Activated naive CD4-positive, alpha-beta T cell treated with anti-CD3 and anti-CD28 coated beads, Interleukin-2, amount 50 U/mL, for 24 hours (primary cell): ENCODE measurements at regions not wholly inside any gene's neighbourhood (a gene's known extent, or its start where the extent isn't known, plus 50 kb on each side); places are given as distances from the start of the nearest gene placed in this dataset.

Experiments
- H3K27ac Mint-ChIP-seq: one replicate; pipeline ENCODE4 v1.8.0; 2021; ENCODE audit warnings: mild to moderate bottlenecking, mixed read lengths
- H3K27me3 Mint-ChIP-seq: one replicate; pipeline ENCODE4 v1.8.0; 2021; ENCODE audit warnings: mixed read lengths
- H3K36me3 Mint-ChIP-seq: one replicate; pipeline ENCODE4 v1.8.0; 2021; ENCODE audit warnings: mixed read lengths
- H3K4me1 Mint-ChIP-seq: one replicate; pipeline ENCODE4 v1.8.0; 2021; ENCODE audit warnings: mixed read lengths
- H3K4me3 Mint-ChIP-seq: one replicate; pipeline ENCODE4 v1.8.0; 2021; ENCODE audit warnings: mild to moderate bottlenecking, mixed read lengths
- H3K9me3 Mint-ChIP-seq: one replicate; pipeline ENCODE4 v1.8.0; 2021; ENCODE audit warnings: mixed read lengths

- no peaks in the 10 kb centered on the region for H3K4me1 Mint-ChIP-seq
- H3K27me3 Mint-ChIP-seq: no peaks in the 10 kb centered on the region
- peaks cover 5% of the 10 kb centered on the region for H3K36me3 Mint-ChIP-seq
- H3K9me3 Mint-ChIP-seq: peaks cover 7% of the 10 kb centered on the region
- no peak overlapping the region for H3K27ac Mint-ChIP-seq
- H3K4me3 Mint-ChIP-seq: no peak overlapping the region
Observed at GRCh38 chr3:41129731-41130130, 69.6 kb upstream of the CTNNB1 start.

DNA sequence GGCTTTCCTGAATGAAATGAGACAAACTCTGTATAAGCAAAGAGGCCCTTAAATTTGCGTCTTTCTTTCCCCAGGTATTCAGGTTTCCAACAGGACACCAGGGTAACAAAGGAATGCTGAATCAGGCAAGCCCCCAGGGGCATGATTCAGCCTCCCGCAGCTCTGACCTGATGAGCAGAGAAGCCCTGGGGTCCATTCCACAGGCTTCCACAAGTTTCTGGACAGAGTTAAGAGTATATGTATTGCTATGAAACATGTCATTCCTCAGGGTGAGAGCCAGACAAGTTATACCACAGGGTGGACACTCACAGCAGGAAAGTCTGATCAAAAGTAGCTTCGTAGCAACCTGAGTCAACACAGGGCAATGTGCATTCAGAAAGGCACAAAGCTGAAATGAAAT is 68.1 kb upstream of the CTNNB1 start:
- Mint-ChIP-seq H3K4me1 (no peaks in the 10 kb centered on the region), H3K9me3 (peaks cover 7% of the 10 kb centered on the region), H3K4me3 (no peak overlapping the region), H3K27me3 (no peaks in the 10 kb centered on the region), H3K27ac (no peak overlapping the region), H3K36me3 (peaks cover 5% of the 10 kb centered on the region)

GRCh38 chr3:41137686-41138111 is 61.6 kb upstream of the CTNNB1 start:
- no peaks in the 10 kb centered on the region for H3K27me3 Mint-ChIP-seq
- no peaks in the 10 kb centered on the region for H3K36me3 Mint-ChIP-seq
- H3K4me3 Mint-ChIP-seq: no peak overlapping the region
- no peaks in the 10 kb centered on the region for H3K9me3 Mint-ChIP-seq
- no peak overlapping the region for H3K27ac Mint-ChIP-seq
- peaks cover 12% of the 10 kb centered on the region for H3K4me1 Mint-ChIP-seq

DNA sequence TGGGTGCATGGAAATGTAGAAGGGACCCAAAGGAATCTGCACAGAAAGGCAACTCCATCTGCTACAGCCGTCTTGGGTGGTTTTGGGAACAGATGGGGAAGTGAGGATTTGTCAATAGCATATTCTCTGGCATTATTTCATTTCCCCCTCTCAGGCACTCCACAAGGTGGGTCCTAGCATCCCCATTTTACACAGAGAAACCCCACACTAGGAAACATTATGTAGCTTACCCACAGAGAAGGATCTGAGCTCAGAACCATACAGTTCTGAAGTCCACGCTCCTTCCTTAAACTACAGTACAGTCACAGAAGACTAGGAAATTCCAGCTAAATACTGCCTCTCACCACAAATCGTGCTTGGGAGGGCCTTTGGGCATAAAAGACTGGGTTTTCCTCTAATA is 61.2 kb upstream of the CTNNB1 start:
- H3K9me3 Mint-ChIP-seq: no peaks in the 10 kb centered on the region

DNA sequence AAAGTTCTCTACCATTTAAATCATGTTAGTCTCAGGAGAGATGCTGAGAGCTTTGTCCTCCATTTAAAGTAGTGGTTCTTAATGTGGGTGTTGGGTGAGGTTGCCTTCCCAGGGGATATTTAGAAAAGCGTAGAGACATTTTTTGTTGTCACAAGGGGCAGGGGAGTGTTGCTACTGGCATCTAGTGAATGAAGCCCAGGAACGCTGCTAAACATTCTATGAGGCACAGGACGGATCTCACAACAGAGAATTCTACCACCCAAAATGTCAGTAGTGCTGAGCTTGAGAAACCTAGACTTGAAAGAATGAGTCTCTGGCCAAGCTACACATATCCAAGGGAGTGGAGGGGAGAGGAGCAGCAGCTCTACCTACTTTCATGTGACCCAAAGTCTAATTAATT is 60.7 kb upstream of the CTNNB1 start:
- no peaks in the 10 kb centered on the region for H3K9me3 Mint-ChIP-seq
- H3K4me3 Mint-ChIP-seq: no peak overlapping the region
- no peaks in the 10 kb centered on the region for H3K36me3 Mint-ChIP-seq
- no peaks in the 10 kb centered on the region for H3K27me3 Mint-ChIP-seq
- peaks cover 12% of the 10 kb centered on the region for H3K4me1 Mint-ChIP-seq
- H3K27ac Mint-ChIP-seq: no peak overlapping the region

More for the DNA sequence above, 61.2 kb upstream of the CTNNB1 start:
- H3K27ac Mint-ChIP-seq: no peak overlapping the region
- H3K4me1 Mint-ChIP-seq: peaks cover 12% of the 10 kb centered on the region
- no peaks in the 10 kb centered on the region for H3K36me3 Mint-ChIP-seq
- H3K27me3 Mint-ChIP-seq: no peaks in the 10 kb centered on the region
- no peak overlapping the region for H3K4me3 Mint-ChIP-seq

DNA sequence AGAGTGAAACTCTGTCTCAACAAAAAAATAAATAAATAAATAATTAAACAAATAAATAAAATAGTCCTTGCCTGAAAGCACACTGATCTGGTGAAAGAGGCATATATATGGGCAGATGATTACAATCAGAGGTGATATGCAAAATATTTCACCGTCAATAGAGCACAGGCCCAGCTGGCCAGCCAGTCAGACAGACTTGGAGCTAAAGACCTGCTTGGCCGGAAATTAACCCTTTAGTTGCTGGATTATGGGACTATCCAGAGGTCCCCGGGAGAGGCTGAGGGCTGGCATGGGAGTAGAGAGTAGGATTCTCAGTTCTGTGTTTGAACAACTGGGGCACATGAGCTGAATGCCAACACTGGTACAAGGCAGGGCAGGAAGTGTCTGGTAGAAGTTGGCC is 59.1 kb upstream of the CTNNB1 start:
- no peaks in the 10 kb centered on the region for H3K9me3 Mint-ChIP-seq
- H3K36me3 Mint-ChIP-seq: no peaks in the 10 kb centered on the region
- H3K27me3 Mint-ChIP-seq: no peaks in the 10 kb centered on the region
- no peak overlapping the region for H3K27ac Mint-ChIP-seq
- H3K4me3 Mint-ChIP-seq: no peak overlapping the region
- peaks cover 12% of the 10 kb centered on the region for H3K4me1 Mint-ChIP-seq

DNA sequence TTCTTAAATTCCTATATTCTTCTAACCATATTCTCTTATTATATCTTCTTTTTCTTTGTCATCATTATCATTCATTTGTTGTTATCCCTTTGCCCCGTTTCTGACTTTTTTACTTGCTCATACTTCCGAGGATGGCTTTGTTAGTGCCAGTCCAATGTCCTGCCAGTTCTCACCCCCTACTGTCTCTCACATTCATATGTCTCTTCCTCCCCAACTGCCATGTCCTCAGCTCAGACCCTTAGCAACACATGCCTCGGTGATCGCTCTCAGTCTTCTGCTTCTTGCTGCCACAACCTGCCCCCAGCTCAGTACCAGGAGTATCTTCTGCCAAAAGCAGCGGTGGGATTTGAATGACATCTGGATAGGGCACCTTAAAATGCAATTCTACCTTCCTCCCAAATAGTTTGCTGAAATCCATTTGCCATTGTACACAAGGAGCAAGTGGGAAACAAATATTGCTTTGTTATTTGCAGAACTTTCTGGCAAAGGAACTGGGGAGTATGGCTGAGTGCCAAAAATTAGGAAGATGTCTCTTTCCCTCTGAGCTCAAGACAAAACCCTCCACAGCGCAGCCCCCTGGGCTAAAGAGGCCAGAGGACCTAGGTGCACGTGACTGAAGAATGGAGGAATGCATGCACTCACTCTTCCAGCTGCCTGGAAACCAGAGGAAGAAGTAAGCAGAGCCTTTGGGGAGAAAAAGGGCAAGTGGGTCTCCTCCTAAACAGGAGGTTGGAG is 57.7 kb upstream of the CTNNB1 start:
- H3K9me3 Mint-ChIP-seq: peaks cover 10% of the 10 kb centered on the region
- H3K36me3 Mint-ChIP-seq: no peaks in the 10 kb centered on the region
- peaks cover 12% of the 10 kb centered on the region for H3K4me1 Mint-ChIP-seq
- no peak overlapping the region for H3K27ac Mint-ChIP-seq
- no peak overlapping the region for H3K4me3 Mint-ChIP-seq
- H3K27me3 Mint-ChIP-seq: no peaks in the 10 kb centered on the region

DNA sequence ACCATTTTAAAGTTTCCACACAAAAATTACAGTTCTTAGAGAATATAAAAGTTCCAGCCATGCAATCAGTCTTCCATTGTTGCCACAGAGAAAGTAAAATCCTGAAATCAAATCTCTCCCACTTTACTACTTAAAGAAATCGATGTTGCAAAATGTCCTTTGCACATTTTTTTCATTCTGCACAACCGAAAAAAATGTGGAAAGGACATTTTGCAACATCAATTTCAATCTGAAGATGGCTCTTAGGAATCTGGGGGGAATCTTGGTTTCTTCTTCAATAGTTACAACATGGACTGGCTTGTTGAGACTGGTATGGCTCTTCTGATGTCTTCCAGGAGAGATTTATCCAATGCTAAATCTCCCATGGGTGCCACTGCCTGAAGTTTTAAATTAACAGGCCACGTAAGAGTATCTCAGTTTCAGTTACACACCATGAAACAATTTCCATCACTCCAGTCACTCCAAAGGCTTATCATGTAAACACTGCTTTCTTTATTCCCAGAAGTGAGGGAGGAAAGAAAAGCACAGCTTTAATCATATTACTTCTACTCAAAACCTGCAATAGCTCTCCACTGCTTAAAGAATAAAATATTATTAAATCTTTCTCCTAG is 55.8 kb upstream of the CTNNB1 start:
- H3K4me1 Mint-ChIP-seq: peaks cover 10% of the 10 kb centered on the region
- no peaks in the 10 kb centered on the region for H3K36me3 Mint-ChIP-seq
- H3K27me3 Mint-ChIP-seq: no peaks in the 10 kb centered on the region

DNA sequence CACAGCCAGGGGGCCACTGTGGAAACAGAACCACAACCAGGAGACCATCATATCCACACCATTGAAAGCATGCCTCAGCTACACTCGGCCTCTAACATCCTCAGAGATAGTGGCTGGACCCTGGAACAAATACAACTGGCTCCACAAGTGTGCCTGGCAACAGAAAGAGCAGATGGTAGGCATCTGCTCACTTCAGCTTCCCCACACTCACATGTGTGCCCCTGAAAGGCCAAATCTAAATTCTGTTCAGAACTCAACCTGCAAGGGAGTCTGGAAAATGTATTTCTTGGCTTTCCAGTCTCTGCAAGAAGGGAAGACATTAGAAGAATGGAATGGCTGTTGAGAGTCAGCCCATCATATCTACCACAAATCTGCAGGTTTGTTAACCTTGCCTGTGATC is 54.7 kb upstream of the CTNNB1 start:
- H3K27ac Mint-ChIP-seq: no peak overlapping the region
- no peaks in the 10 kb centered on the region for H3K27me3 Mint-ChIP-seq
- H3K9me3 Mint-ChIP-seq: peaks cover 14% of the 10 kb centered on the region
- H3K4me1 Mint-ChIP-seq: no peaks in the 10 kb centered on the region
- H3K4me3 Mint-ChIP-seq: no peak overlapping the region
- H3K36me3 Mint-ChIP-seq: no peaks in the 10 kb centered on the region

More for the DNA sequence above, 55.8 kb upstream of the CTNNB1 start:
- Mint-ChIP-seq H3K27ac (no peak overlapping the region), H3K4me3 (no peak overlapping the region), H3K9me3 (peaks cover 14% of the 10 kb centered on the region)

DNA sequence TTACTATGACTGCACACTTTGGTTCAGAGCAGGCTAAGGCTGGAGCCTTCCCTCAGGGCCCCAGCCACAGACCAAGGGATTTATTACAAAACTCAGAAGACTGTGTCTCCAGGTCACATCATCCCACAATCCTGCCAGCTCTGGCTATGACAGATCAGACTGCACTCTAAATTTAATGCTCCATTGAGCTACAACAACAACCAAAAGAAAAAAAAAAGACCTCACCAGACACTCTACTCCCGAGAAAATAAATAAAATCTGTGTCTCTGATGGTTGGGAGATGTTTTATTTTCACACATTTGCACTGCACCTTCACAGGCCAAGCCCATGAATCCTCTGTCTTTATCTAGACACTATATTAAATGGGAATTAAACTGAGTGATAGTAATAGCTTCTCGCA is 50.8 kb upstream of the CTNNB1 start:
- Mint-ChIP-seq H3K4me3 (no peak overlapping the region), H3K4me1 (no peaks in the 10 kb centered on the region), H3K9me3 (peaks cover 14% of the 10 kb centered on the region), H3K27ac (no peak overlapping the region), H3K27me3 (no peaks in the 10 kb centered on the region), H3K36me3 (no peaks in the 10 kb centered on the region)

- H3K27me3 Mint-ChIP-seq: no peaks in the 10 kb centered on the region
- H3K9me3 Mint-ChIP-seq: peaks cover 14% of the 10 kb centered on the region
- no peak overlapping the region for H3K27ac Mint-ChIP-seq
- H3K4me1 Mint-ChIP-seq: no peaks in the 10 kb centered on the region
- no peak overlapping the region for H3K4me3 Mint-ChIP-seq
- H3K36me3 Mint-ChIP-seq: no peaks in the 10 kb centered on the region
Observed at GRCh38 chr3:41148901-41149300, 50.4 kb upstream of the CTNNB1 start.
